Spleen (tissue), 11 donors: ENCODE measurements at regions not wholly inside any gene's neighbourhood (a gene's known extent, or its start where the extent isn't known, plus 50 kb on each side); places are given as distances from the start of the nearest gene placed in this dataset.

ENCODE experiments used
- DNase-seq: peaks from one replicate; pipeline ENCODE4 v3.0.0-alpha.2; 2020
- H3K27ac ChIP-seq, 8 donors: fragments of 200-600 bp; sonication (generic) in 7 of 8; 1 replicate in 4 of 8; 2 replicates in 4 of 8; pipeline versions ENCODE4 v1.5.0 to v1.8.0; 2016 to 2021; ENCODE audit warnings: inconsistent platforms in 4 of 8, mild to moderate bottlenecking in 4 of 8, moderate library complexity in 1 of 8
- H3K27me3 ChIP-seq, 7 donors: fragments of 200-600 bp; sonication (generic) in 6 of 7; replicated peaks in 1 of 7; 1 replicate in 4 of 7; 2 replicates in 3 of 7; pipeline versions ENCODE4 v1.5.0 to v1.8.0; 2016 to 2021; ENCODE audit warnings: inconsistent platforms in 3 of 7, mild to moderate bottlenecking in 1 of 7
- H3K36me3 ChIP-seq, 6 donors: fragments of 200-600 bp; sonication (generic) in 5 of 6; 1 replicate in 4 of 6; 2 replicates in 2 of 6; pipeline versions ENCODE4 v1.5.0 to v1.8.0; 2016 to 2021; ENCODE audit warnings: inconsistent platforms in 2 of 6
- H3K4me1 ChIP-seq, 6 donors: fragments of 200-600 bp; sonication (generic) in 5 of 6; 1 replicate in 3 of 6; 2 replicates in 3 of 6; pipeline versions ENCODE4 v1.5.0 to v1.8.0; 2016 to 2021; ENCODE audit warnings: inconsistent platforms in 3 of 6
- H3K4me3 ChIP-seq, 8 donors: fragments of 200-600 bp; sonication (generic) in 7 of 8; 1 replicate in 4 of 8; 2 replicates in 4 of 8; pipeline versions ENCODE4 v1.5.0 to v1.8.0; 2016 to 2021; ENCODE audit warnings: inconsistent platforms in 4 of 8, mild to moderate bottlenecking in 4 of 8, moderate library complexity in 2 of 8
- H3K9me3 ChIP-seq, 8 donors: fragments of 200-600 bp; sonication (generic) in 7 of 8; 1 replicate in 4 of 8; 2 replicates in 4 of 8; pipeline versions ENCODE4 v1.5.0 to v1.8.0; 2016 to 2021; ENCODE audit warnings: inconsistent platforms in 4 of 8
- CTCF ChIP-seq, 11 experiments: fragments of 200-600 bp in 7 of 11; fragments of 450-650 bp in 4 of 11; sonication (generic) in 4 of 11; IDR thresholded peaks in 8 of 11; conservative IDR thresholded peaks in 3 of 11; 1 replicate in 7 of 11; 2 replicates in 4 of 11; pipeline versions ENCODE4 v1.4.0 to v1.8.0; 2016 to 2021; ENCODE audit warnings: antibody characterized with exemption in 11 of 11, inconsistent platforms in 4 of 11, mild to moderate bottlenecking in 1 of 11
- POLR2A ChIP-seq, 3 donors: fragments of 450-650 bp; IDR thresholded peaks; one replicate each; pipeline ENCODE4 v1.5.1; 2017; ENCODE audit warnings: antibody characterized with exemption in 3 of 3, mild to moderate bottlenecking in 1 of 3
- POLR2AphosphoS5 ChIP-seq, 3 donors: sonication (generic); formaldehyde crosslinking; IDR thresholded peaks; one replicate each; pipeline ENCODE4 v1.5.1; 2017; ENCODE audit warnings: antibody characterized with exemption in 3 of 3
- WGBS, 5 donors: extraction: QIAGEN DNeasy Blood & Tissue Kit in 3 of 5; methylation state at CpG; one replicate each; pipeline versions ENCODE4 v1.1.5 to v1.1.7; 2013 to 2018; 5-methylcytosine and 5-hydroxymethylcytosine counted together
- intact Hi-C: fragments of 100-400 bp; cut with DNase I; formaldehyde crosslinking; loops from one replicate; pipeline ENCODE4 v1.15.0; 2023; ENCODE audit warnings: low total_unique reads
- donor health status: healthy with polysubstance abuse.
- donor health status: DM: no; HTN: no; CAD: no; lungs with moderate emphysema.
- donor health status: DM: no; HTN: no; CAD: no.
- donor health status: Bipolar disorder and iron deficiency.
- donor health status: healthy.
- donor health status: DM: no; HTN: no; CAD: no.
- donor health status: DM: yes; HTN: yes; CAD: no.

GRCh38 chr16:79393127-79393526, 207.4 kb downstream of the MAF start:
- 71 to 82% (median 78%) methylated on average over 4 of the region's 4 CpGs for WGBS, 5 donors
- no peaks in the 10 kb centered on the region for H3K27me3 ChIP-seq
- H3K9me3 ChIP-seq = no peaks in the 10 kb centered on the region
- no peak for DNase-seq
- no peak overlapping the region for H3K27ac ChIP-seq
- no peaks in the 10 kb centered on the region for H3K36me3 ChIP-seq
- no peak overlapping the region for H3K4me3 ChIP-seq
- TF ChIP-seq POLR2AphosphoS5 (IDR thresholded peaks at IDR 0.05) = no peak
- TF ChIP-seq POLR2A (IDR thresholded peaks at IDR 0.05) = no peak
- TF ChIP-seq CTCF (IDR thresholded peaks at IDR 0.05 in 8 of 11, conservative IDR thresholded peaks at IDR 0.05 in 3 of 11) = no peak
- intact Hi-C loops = no loop called here
- H3K4me1 ChIP-seq = peaks cover 0 to 10% (median 0%) of the 10 kb centered on the region in 6 donors

GRCh38 chr16:79392081-79392480, 208.5 kb downstream of the MAF start:
- Histone ChIP-seq H3K4me1 (peaks cover 0 to 10% (median 0%) of the 10 kb centered on the region in 6 donors), H3K36me3 (no peaks in the 10 kb centered on the region), H3K27ac (no peak overlapping the region), H3K27me3 (no peaks in the 10 kb centered on the region), H3K4me3 (no peak overlapping the region), H3K9me3 (no peaks in the 10 kb centered on the region)
- no peak for DNase-seq
- intact Hi-C loops = no loop called here
- TF ChIP-seq POLR2A (IDR thresholded peaks at IDR 0.05) (no peak), CTCF (IDR thresholded peaks at IDR 0.05 in 8 of 11, conservative IDR thresholded peaks at IDR 0.05 in 3 of 11) (no peak), POLR2AphosphoS5 (IDR thresholded peaks at IDR 0.05) (no peak)

- DNase-seq = no peak
- TF ChIP-seq POLR2AphosphoS5 (IDR thresholded peaks at IDR 0.05) (no peak), POLR2A (IDR thresholded peaks at IDR 0.05) (no peak), CTCF (IDR thresholded peaks at IDR 0.05 in 8 of 11, conservative IDR thresholded peaks at IDR 0.05 in 3 of 11) (no peak)
- H3K9me3 ChIP-seq = no peaks in the 10 kb centered on the region
- H3K4me1 ChIP-seq = peaks cover 0 to 10% (median 0%) of the 10 kb centered on the region in 6 donors
- 57 to 73% (median 63%) methylated on average over 11 of the region's 11 CpGs for WGBS, 5 donors
- H3K27ac ChIP-seq = no peak overlapping the region
- H3K36me3 ChIP-seq = no peaks in the 10 kb centered on the region
- no peaks in the 10 kb centered on the region for H3K27me3 ChIP-seq
- intact Hi-C loops = no loop called here
- H3K4me3 ChIP-seq = no peak overlapping the region
Observed at GRCh38 chr16:79391395-79391794, 209.1 kb downstream of the MAF start.

DNA sequence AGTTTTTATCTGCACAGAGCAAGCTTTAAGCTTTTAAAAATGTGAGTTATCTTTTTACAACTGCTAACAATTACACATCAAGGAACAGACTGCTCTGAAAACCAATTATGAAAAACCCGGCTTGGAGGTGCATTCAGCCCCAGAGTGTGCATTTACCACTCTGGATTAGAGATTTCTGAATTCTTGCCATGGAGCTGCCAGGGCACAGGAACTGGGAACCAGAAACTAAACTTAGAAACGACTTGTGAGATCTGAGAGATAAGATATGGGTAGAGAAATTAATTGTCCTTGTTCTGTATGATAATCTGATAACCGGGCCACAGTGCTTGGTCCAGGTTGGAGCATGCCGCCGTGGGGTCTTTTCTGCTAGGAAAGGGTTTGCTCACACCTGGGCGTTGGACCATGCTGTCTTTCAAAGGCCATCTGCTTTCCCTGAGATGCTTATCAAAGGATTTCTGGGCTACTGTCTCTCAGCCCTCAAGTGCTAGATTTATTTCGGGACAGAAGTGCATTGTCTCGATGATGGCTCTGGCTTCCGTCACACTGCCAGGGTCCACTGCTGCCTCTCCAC, 210.0 kb downstream of the MAF start:
- no peaks in the 10 kb centered on the region for H3K27me3 ChIP-seq
- peaks cover 0 to 10% (median 0%) of the 10 kb centered on the region in 6 donors for H3K4me1 ChIP-seq
- 56 to 70% (median 68%) methylated on average over 9 of the region's 9 CpGs for WGBS, 5 donors
- no peaks in the 10 kb centered on the region for H3K36me3 ChIP-seq
- DNase-seq = no peak
- H3K4me3 ChIP-seq = no peak overlapping the region
- TF ChIP-seq CTCF (IDR thresholded peaks at IDR 0.05 in 8 of 11, conservative IDR thresholded peaks at IDR 0.05 in 3 of 11) (no peak), POLR2AphosphoS5 (IDR thresholded peaks at IDR 0.05) (no peak), POLR2A (IDR thresholded peaks at IDR 0.05) (no peak)
- no peaks in the 10 kb centered on the region for H3K9me3 ChIP-seq
- intact Hi-C loops = no loop called here
- no peak overlapping the region for H3K27ac ChIP-seq
